ENCODE measurements at regions not wholly inside any gene's neighbourhood (a gene's known extent, or its start where the extent isn't known, plus 50 kb on each side); places are given as distances from the start of the nearest gene placed in this dataset.
"Not testable (repeated sequence)": the region's sequence is repeated elsewhere in the genome, so short reads cannot be mapped to it uniquely, and the experiment has no call there.

DNA sequence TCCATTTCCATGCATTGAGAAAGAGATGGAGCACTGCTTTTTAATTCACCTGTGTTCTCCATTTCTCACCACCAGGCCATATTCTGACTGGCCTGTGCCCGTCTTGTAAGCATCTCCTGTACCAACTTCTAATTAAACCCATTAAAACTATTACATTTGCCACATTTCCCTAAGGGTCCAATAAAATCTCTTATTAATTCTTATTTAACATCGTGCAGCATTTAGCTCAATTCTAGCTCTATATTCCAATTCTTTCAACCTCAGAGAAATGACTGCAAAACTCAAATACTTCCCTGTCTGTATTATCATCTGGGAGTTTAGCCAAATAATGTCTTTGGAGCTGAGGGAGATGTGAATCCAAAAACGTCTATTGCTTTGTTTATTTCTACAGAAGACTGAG is 495.4 kb upstream of the TMEM132C start:
- no peak for DNase-seq

DNA sequence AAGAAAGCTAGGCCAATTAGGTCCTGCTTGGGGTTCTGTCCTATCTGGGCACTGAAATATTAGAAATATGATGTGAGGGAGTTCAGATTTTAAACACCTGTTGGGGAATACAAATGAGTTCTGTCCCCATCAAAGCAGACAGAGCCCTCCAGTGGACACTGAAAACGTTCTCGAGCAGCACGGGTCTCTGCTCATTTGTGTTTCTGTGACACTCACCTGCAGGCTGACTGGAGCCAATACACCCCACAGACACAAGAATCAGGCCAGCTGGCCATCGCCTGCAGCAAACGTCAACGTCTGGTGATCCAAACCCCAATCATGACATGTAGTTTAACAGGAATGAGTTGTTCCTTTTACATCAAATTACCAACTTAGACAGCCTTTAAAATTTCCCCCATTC is 493.4 kb upstream of the TMEM132C start:
- no peak for DNase-seq

DNA sequence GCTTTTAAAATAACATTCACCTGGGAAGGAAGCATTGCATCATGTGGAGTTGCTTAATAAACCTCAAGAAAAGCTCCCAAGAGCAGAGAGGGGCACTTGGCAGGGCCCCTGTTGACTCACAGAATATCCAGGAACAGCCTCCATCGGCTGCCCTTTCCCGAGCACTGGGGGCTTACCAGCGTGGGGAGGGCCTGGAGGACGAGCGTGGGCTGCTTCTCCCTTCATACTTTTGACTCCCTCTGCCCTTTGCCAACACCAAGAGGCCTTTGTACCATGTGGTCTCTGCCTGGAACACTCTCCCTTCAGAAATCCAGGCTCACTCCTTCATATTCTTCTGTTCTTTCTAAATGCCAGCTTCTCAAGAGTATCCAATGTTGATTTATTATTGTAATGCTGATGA is 492.1 kb upstream of the TMEM132C start:
- no peak for DNase-seq

DNA sequence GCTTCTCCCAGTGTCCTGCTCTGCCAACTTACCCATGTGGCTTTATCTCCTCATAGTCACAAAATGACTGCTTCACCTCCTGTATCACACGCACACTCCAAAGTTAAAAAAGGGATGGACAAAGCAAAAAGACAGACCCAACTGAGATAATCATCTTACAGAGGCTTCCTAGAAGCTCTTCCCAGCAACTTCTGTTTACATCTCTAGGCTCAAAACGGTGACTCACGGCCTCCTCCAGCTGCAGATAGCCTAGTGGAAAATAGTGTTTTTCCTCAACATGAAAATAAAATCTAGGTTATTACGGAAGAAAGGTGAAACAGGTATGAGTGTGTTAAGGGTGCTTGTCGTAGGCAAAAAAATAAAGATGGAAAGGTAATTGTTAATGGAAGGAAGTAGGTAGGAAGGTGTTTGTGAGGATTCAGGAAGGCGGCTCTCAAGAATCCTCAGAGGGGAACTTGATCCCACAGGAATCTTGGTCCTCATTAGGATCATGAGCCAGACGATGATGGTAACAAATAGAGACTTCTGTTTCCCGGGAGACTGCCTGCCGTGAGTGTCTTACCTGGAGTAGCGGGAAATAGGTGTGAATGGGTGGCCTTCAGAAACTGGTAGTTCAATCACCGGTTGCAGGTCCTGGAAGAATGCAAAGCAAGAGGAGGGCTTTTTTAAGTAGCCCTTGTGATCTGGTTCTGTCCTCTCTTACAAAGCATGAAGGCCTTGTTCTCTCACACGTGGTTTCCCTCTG is 487.5 kb upstream of the TMEM132C start:
- no peak for DNase-seq

DNA sequence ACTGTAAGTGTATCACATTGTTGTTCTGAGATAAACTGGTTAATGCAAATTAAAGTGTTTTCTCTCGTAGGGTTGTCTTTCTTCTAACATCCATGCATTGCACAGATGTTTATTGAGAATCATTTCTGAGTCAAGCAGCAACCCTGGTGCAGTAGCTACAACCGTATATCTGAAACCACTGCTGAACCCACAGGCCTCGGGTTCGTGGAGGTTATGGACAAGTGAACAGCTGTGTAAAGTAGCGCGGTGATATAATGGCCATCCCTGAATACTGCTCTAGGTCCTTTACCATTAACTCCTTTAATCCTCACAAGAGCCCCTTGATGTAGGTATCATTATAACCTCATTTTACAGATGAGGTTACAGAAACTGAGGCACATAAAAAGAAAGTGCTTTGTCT is 486.1 kb upstream of the TMEM132C start:
- DNase-seq: no peak

DNA sequence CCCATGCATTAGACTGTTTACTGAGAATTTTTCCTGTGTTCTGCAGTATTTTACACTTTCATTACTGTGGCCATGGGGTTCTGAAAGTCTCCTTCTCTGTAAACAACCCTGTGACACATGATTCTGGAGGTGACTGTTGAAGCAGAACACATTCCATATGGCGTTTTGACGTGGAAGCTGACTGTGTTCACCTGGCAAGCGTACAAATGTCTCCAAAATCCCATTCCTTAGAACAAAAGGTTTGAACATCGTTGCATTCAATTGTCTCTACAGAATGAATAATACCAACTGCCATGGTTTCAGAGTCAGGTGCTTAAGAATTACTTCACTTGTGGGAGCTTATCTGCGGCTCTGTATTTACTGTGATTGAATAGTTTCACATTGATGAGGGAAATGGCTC is 485.6 kb upstream of the TMEM132C start:
- no peak for DNase-seq

DNA sequence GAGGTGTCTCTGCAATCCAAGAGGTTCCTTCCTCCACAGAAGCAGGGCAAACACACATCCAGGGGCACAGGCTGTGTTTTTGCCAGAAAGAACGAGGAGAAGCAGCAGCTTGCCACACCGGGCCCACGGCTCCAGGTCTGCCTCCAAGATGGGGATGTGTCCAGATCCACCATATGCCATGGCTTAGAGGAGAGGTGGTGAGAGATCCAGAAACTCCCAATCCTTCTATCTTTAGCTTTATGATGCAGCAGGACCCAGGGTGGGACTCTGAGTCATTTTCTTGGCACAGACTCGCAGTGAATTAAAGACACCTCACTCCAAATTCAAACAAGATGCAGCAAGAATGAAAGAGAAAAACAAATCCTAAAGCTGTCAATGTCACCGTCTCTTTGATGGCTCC is 481.4 kb upstream of the TMEM132C start:
- DNase-seq: no peak

DNA sequence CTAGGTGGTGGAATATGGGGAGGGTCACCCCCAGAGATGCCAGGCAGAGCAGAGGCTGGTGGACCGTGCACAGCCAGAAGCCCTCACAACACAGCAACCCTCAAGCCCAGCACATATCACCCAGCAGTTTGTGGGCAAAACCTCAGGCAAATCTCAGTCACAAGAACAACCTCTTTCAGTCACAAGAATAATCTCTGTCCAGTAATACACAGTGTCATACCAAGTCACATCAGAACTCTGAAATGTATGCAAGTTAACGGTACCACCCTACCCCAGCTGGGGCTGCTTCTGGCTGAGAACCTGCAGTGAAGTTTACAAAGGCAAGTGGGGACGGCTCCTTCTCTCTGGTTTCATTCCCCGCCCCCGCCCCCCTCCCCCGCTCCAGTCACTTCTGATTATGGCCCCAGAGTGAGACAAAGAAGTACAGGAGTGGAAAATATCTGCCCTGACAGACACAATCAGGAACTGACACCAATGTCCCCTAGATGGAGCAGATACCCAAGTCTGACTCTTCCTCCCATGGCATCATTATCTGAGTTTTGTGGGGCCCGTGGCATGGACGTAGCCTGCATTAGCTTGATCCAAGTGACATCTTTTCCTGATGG is 480.9 kb upstream of the TMEM132C start:
- no peak for DNase-seq

DNA sequence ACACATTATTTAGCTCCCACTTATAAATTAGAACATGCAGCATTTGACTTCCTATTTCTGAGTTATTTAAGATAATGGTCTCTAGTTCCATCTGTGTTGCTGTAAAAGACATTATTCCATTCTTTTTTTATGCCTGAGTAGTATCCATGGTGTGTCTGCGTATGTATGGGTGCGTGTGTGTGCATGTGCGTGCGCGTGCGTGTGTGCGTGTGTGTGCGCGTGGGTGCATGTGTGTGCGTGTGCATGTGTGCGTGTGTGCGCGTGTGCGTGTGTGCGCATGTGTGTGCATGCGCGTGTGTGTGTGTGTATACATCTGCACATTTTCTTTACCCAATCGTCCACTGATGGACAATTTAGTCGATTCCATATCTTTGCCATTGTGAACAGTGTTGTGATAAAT is 479.4 kb upstream of the TMEM132C start:
- no peak for DNase-seq

DNA sequence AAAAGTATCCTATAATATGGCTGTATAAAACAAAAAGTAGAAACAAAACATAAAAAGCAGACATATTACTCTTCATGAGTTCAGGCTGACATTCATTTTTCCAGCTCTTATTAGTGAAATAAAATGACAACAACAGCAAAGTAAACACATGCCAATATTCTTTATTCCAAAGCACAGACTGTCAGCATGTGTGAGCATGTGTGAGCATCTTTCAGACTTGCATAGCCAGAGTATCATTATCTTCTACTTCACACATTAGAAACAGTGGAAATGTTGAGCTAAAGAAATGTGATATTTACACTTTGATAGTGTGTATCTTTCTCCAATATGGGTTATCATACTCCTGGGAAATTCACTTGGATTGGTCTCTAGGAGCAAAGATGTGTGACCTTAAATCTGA is 476.6 kb upstream of the TMEM132C start:
- no peak for DNase-seq

DNA sequence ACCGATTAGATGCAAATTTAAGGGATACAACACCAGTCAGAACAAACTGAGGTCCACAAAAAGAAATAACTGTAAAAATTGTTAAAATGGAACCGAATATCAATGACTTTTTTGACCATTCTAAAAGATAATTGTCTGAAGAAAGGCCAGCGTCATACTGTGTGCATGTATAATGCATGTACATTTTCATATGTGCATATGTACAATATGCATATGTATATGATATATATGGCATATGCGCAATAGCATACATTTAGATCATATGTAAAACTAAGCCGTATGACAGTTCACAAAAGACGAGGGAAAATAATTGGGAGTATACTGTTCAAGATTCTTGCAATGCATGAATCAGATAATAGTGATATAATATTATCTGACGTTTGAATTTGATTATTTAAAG is 475.8 kb upstream of the TMEM132C start:
- DNase-seq: no peak

DNA sequence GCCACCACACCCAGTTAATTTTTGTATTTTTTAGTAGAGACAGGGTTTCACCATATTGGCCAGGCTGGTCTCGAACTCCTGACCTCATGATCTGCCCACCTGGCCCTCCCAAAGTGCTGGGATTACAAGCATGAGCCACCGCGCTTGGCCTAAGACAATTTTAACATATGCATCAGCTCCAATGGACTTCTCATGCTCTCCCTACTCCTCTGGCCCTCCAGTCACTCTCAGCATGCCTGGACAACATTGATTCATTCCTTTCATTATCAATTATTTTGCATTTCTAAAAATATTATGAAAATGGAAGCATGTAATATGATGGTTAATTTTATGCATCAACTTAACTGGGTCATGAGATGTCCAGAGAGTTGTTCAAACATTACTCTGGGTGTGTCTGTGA is 469.1 kb upstream of the TMEM132C start:
- DNase-seq: no peak

DNA sequence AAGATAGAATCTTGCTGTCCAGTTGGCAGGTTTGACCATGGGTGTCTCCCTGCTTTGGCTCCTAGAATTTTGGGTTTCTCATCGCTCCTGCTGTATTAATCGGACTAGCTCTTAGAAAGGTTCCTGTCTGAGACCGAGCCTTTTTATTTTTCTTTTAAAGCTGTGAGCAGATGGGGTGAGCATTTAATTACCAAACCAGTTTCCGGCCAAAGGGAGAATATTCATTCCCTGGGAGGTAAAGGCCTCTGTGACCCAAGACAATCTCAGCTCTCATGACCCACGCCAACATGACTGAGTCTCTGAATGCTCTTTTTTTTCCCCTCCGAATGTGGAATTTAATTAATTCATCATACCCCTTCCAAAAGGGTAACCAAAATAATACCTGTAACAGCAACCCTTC is 464.7 kb upstream of the TMEM132C start:
- no peak for DNase-seq

DNA sequence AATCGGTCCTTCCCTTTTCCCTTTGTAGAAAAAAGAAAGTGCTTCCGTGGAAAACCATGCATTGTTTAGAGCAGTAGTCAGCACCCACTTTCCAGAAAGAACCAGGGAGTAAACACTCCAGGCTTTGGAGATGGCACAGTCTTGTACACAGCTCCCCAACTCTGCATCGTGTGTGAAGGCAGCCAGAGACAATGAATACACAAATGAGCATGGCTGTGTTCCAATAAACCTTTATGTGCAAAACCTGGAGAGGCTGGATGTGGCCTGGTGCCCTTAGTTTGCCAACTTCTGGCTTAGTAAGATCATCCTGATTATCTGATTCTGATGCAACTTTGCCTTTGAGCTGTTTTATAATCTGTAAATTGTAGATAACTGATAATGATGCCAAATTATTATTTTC is 463.4 kb upstream of the TMEM132C start:
- DNase-seq: no peak

DNA sequence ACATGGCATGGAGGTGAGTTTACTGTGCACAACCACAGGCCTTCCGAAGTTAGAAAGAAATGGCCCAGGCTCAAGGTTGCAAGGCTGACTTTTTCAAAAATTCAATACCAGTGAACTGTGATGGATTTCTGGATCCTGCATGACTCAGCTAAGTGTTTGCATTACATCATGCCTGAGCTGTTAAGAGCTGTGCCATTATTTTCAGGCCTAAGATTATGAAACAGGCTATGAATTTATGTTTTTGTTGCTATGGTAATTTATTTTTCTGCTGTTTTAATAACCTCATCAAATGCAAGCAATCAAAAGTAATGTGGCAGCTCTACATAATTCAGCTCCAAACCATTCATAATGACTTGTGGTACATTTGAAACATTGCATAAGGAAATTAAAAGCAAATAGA is 457.7 kb upstream of the TMEM132C start:
- no peak for DNase-seq

DNA sequence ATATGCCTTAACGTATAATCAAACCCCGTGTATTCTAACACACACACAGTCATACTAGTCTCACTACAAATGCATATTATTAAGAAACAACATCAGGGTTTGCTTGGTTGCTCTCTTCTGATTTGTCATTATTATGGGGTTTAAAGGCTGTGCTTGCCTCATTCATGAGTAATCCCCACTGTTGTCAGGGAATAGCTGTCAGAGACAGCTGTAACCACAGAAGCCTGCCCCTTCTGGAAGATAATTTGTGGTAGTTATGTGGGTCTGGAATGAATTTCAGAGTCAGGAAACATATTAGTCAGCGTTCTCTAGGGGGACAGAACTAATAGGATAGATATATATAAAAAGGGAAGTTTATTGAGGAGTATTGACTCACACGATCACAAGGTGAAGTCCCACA is 456.9 kb upstream of the TMEM132C start:
- no peak for DNase-seq

DNA sequence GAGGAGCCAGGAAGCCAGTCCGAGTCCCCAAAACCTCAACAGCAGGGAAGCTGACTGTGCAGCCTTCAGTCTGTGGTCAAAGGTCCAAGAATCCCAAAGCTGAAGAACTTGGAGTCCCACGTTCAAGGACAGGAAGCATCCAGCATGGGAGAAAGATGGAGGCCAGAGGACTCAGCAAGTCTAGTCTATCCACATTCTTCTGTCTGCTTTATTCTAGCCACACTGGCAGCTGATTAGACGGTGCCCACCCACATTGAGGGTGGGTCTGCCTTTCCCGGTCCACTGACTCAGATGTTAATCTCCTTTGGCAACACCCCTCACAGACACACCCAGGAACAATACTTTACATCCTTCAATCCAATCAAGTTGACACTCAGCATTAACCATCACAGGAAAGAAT is 456.5 kb upstream of the TMEM132C start:
- not testable (repeated sequence) for DNase-seq

DNA sequence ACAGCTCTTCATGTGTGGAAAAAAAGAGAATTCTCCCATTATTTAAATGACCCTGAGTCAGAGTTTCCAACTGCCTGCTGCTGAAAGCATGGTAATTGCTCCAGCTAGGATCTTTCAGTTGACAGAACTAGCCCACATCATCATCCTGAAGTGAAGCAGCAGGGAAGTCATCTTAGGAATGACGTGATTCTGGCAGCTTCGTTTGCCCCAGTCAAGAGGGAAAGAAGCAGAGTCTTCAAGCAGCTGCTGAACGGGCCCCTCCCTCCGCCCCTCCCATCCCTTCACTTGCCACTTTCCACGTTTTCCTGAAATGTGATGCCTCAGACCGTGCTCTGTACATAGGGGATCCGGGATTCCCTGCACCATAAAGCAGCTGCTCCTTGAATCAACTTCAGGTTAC is 455.0 kb upstream of the TMEM132C start:
- DNase-seq: no peak

DNA sequence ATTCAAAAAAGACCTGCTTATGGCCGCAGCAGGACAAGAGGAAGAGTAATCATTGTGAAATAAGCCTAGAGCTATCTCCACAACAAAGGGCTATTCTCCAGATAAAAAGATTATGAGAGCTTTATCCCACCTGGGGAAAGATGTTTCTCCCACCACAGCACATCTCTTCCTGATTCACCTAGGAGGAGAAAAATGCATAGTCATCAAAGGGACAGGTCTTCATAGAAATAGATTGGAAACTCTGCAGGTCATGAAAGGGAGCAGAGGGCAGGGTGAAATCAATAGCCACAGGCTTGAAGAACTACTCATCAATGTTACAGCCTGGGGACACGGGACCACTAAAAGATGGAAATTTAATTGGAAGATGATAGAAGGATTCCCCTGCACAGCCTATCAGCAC is 453.8 kb upstream of the TMEM132C start:
- no peak for DNase-seq

DNA sequence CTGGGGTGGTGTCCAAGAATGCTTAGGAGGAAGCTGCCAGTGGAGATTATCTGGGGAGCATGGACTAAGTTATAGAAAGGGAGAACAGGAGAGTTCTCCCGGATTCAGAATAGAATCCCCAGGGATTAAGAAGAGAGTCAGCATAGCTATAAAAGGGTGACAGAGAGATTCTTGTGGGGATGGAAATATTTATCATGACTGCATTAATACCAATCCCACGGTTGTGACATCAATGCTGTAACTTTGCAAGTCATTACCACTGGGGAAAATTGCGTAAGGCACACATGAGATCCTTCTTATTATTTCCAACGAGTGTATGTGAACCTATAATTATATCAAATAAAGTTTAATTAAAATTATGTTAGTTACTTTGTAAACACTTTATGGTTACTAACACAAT is 447.9 kb upstream of the TMEM132C start:
- DNase-seq: no peak

DNA sequence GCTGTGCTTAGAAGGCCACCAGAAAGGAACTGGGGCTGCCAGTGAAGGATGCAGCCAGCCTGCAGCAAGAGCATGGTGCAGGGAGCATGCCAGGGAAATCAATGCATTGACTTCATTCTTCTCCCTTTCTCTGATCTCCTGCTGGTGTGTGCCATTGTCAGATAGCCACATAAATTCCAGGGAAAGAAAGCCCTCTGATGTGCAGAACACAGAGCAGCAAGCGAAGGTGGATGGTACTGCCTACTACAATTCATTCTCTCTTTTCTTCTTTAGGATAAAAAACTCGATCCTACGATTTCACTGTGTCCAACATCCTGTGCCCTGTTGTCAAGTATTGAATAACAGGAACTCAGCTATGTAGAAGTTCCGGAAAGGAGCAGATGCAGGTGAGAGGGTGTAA is 446.7 kb upstream of the TMEM132C start:
- no peak for DNase-seq

DNA sequence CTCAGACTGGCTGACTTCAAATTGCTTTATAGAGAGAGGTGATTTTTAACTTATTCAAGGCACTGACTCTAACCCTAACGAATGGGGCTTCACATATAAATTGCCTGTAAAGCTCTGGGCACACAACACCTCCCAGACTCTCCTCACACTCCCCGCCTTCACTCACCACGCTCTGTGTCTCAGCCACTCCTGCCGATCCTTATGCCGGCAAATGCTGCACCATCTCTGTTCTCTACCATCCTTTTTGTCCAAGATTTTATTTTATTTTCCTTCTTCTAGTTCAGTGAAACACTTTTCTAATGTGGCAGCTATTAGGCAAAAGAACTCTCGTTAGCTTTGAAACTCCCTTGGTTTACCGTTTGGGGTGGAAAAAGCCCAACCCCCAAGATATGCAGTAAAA is 446.1 kb upstream of the TMEM132C start:
- DNase-seq: no peak

DNA sequence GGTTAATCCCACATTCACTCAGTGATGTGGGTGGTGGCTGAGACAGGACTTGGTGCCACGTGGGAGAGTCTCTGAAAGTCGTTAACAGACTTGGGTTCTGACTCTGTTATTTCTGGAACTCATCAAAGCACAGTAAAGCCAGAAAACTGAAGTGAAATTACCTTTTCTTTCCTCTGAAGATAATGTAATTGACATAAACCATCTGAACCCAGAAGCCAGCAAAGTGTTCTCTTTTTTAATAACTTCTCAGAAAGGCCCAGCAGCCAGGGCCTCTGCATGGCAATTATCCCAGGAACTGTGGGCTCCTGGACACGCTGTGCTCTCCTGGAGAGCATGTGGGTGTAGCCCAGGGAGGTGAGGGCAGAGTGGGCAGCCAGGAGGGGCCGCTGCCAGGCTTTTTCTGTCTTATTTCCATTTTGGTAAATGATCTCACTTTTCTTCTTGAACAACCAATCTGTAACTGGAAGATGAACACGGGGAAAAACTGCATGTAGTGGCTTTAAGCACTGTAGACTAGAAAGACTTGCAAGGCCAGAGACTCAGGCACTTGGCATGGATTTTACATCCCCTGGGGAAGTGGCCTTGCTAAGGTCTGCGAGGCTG is 444.1 kb upstream of the TMEM132C start:
- no peak for DNase-seq

DNA sequence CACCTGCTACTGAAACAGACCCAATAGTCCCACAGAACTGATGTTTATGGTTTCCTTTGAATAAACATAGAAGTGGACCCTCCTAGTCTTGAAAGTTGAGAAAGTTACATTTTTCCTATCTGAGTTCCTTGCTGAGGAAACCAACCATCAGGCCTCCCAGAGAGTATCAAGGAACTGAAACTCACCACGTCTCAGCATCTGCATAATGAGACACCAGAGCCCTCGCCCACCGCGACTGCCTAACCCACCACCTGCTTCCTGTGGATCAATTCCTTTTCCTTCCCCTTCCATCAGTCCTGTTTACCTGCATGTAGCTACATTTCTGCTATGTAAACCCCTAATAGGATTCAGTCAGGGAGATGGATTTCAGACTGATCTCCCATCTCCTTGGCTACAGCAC is 443.2 kb upstream of the TMEM132C start:
- no peak for DNase-seq
